GM21381 (cell line): ENCODE measurements at regions not wholly inside any gene's neighbourhood (a gene's known extent, or its start where the extent isn't known, plus 50 kb on each side); places are given as distances from the start of the nearest gene placed in this dataset.
"Not testable (repeated sequence)": the region's sequence is repeated elsewhere in the genome, so short reads cannot be mapped to it uniquely, and the experiment has no call there.

Experiments used
- ATAC-seq: cut with Tn5 transposase; IDR thresholded peaks from one replicate; pipeline ENCODE4 v1.9.1; 2021; ENCODE audit warnings: mild to moderate bottlenecking, moderate library complexity; ENCODE audit not compliant: unreplicated experiment

GRCh38 chr18:57954935-57955334 is 89.1 kb upstream of the NEDD4L start:
- no peak for ATAC-seq

- no peak for ATAC-seq
Observed at GRCh38 chr18:57953883-57954282, 90.1 kb upstream of the NEDD4L start.

GRCh38 chr18:57951999-57952774 is 91.8 kb upstream of the NEDD4L start:
- ATAC-seq = no peak

GRCh38 chr18:57951117-57951796 is 92.8 kb upstream of the NEDD4L start:
- no peak for ATAC-seq

GRCh38 chr18:57950542-57950941 is 93.5 kb upstream of the NEDD4L start:
- ATAC-seq = no peak

GRCh38 chr18:57949335-57949734 is 94.7 kb upstream of the NEDD4L start:
- ATAC-seq = not testable (repeated sequence)

GRCh38 chr18:57947117-57947516 is 96.9 kb upstream of the NEDD4L start:
- ATAC-seq = no peak

- ATAC-seq = no peak
Observed at GRCh38 chr18:57943723-57944122, 100.3 kb upstream of the NEDD4L start.

GRCh38 chr18:57942493-57942892 is 101.5 kb upstream of the NEDD4L start:
- no peak for ATAC-seq

- ATAC-seq = no peak
Observed at GRCh38 chr18:57941841-57942489, 102.1 kb upstream of the NEDD4L start.

- ATAC-seq = no peak
Observed at GRCh38 chr18:57940166-57940660, 103.8 kb upstream of the NEDD4L start.

GRCh38 chr18:57934375-57934774 is 109.7 kb upstream of the NEDD4L start:
- not testable (repeated sequence) for ATAC-seq

GRCh38 chr18:57931038-57931437 is 113.0 kb upstream of the NEDD4L start:
- ATAC-seq = peak; percentile 73

GRCh38 chr18:57930476-57930875 is 113.5 kb upstream of the NEDD4L start:
- ATAC-seq = no peak

GRCh38 chr18:57929922-57930321 is 114.1 kb upstream of the NEDD4L start:
- no peak for ATAC-seq

- ATAC-seq = no peak
Observed at GRCh38 chr18:57928466-57928865, 115.6 kb upstream of the NEDD4L start.

GRCh38 chr18:57927511-57927910 is 116.5 kb upstream of the NEDD4L start:
- no peak for ATAC-seq

GRCh38 chr18:57925706-57926105 is 118.3 kb upstream of the NEDD4L start:
- no peak for ATAC-seq

GRCh38 chr18:57923611-57924010 is 120.4 kb upstream of the NEDD4L start:
- ATAC-seq = no peak

- ATAC-seq = no peak
Observed at GRCh38 chr18:57922885-57923284, 119.8 kb upstream of the ATP8B1 start.

- ATAC-seq = no peak
Observed at GRCh38 chr18:57921708-57922107, 118.6 kb upstream of the ATP8B1 start.

GRCh38 chr18:57920036-57920435 is 116.9 kb upstream of the ATP8B1 start:
- ATAC-seq = no peak
